ENCODE measurements at regions not wholly inside any gene's neighbourhood (a gene's known extent, or its start where the extent isn't known, plus 50 kb on each side); places are given as distances from the start of the nearest gene placed in this dataset.

DNA sequence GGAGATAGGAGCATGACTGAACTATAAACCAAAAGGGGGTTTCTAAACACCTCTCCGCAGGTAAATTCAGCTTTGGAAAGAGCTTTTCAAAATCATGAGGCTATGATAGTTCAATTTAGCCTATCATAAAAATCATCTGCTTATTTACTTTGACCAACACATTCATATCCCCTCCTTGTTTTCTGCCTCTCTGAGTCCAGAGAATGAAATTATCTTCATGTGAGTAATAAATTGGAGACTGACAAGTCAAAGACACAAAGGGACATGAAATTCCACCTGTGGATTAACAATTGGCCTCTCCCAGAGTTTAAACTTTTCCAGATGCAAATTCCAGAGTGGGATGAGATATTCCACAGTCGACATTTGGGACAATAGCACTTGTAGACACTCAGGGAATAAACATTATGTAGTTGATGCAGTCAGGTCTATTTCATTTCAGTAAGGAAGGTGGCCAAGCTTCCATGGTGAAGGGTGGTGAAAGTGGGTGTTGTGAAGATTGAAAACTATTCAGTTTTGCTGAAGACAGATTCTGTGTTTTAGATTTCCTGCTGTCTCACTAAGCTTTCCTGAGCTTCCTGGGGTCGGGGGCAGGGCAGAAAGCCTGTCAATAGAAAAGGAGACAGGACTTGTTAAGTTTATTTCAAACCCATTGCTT, 84.7 kb downstream of the CDC42EP3 start:
- no peak for TF ChIP-seq POLR2AphosphoS5 (IDR thresholded peaks at IDR 0.05)
- TF ChIP-seq, protein P1, sequence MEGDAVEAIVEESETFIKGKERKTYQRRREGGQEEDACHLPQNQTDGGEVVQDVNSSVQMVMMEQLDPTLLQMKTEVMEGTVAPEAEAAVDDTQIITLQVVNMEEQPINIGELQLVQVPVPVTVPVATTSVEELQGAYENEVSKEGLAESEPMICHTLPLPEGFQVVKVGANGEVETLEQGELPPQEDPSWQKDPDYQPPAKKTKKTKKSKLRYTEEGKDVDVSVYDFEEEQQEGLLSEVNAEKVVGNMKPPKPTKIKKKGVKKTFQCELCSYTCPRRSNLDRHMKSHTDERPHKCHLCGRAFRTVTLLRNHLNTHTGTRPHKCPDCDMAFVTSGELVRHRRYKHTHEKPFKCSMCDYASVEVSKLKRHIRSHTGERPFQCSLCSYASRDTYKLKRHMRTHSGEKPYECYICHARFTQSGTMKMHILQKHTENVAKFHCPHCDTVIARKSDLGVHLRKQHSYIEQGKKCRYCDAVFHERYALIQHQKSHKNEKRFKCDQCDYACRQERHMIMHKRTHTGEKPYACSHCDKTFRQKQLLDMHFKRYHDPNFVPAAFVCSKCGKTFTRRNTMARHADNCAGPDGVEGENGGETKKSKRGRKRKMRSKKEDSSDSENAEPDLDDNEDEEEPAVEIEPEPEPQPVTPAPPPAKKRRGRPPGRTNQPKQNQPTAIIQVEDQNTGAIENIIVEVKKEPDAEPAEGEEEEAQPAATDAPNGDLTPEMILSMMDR (IDR thresholded peaks at IDR 0.05): no peak

Measured in transverse colon (tissue), 4 donors.